KBM-7 (cell line): ENCODE measurements at regions not wholly inside any gene's neighbourhood (a gene's known extent, or its start where the extent isn't known, plus 50 kb on each side); places are given as distances from the start of the nearest gene placed in this dataset.
A peak's percentile ranks its signal among the peaks of the same experiment; 100 is the strongest.

Experiments
- DNase-seq: peaks from one replicate; pipeline ENCODE4 v3.0.0-alpha.2; 2015
- in situ Hi-C: fragments of 300-500 bp; cut with MboI; formaldehyde crosslinking; loops from 2 replicates; pipeline ENCODE4 v1.14.3; 2020; ENCODE audit warnings: low sequenced_read_pairs, low pct_unique_long_range_greater_than_20kb, mixed read lengths

GRCh38 chr18:25604894-25605597 is 253.1 kb upstream of the ZNF521 start:
- DNase-seq: no peak
- in situ Hi-C loops: no loop called here

- no peak for DNase-seq
- in situ Hi-C loops: no loop called here
Observed at GRCh38 chr18:25604196-25604893, 252.4 kb upstream of the ZNF521 start.

GRCh38 chr18:25599443-25599842 is 247.5 kb upstream of the ZNF521 start:
- in situ Hi-C loops: no loop called here
- DNase-seq: no peak

GRCh38 chr18:25597476-25597875 is 245.5 kb upstream of the ZNF521 start:
- no peak for DNase-seq
- in situ Hi-C loops: no loop called here

GRCh38 chr18:25595274-25596060 is 243.5 kb upstream of the ZNF521 start:
- in situ Hi-C loops: no loop called here
- DNase-seq: no peak

- no peak for DNase-seq
- in situ Hi-C loops: no loop called here
Observed at GRCh38 chr18:25594351-25594750, 242.4 kb upstream of the ZNF521 start.

GRCh38 chr18:25592804-25593360 is 240.9 kb upstream of the ZNF521 start:
- in situ Hi-C loops: no loop called here
- no peak for DNase-seq

- no peak for DNase-seq
- in situ Hi-C loops: no loop called here
Observed at GRCh38 chr18:25590456-25590855, 238.5 kb upstream of the ZNF521 start.

GRCh38 chr18:25587545-25587944 is 235.6 kb upstream of the ZNF521 start:
- in situ Hi-C loops: no loop called here
- DNase-seq: no peak

GRCh38 chr18:25568986-25569385 is 217.0 kb upstream of the ZNF521 start:
- DNase-seq: no peak
- in situ Hi-C loops: no loop called here

GRCh38 chr18:25563816-25564683 is 212.1 kb upstream of the ZNF521 start:
- in situ Hi-C loops: no loop called here
- no peak for DNase-seq

GRCh38 chr18:25563346-25563745 is 211.4 kb upstream of the ZNF521 start:
- in situ Hi-C loops: no loop called here
- no peak for DNase-seq

- peak; percentile 68 for DNase-seq
Observed at GRCh38 chr18:25561918-25562317, 210.0 kb upstream of the ZNF521 start.

GRCh38 chr18:25560369-25560768 is 208.4 kb upstream of the ZNF521 start:
- DNase-seq: no peak
- in situ Hi-C loops: no loop called here

More at GRCh38 chr18:25561918-25562317, 210.0 kb upstream of the ZNF521 start:
- in situ Hi-C loops: no loop called here

- in situ Hi-C loops: no loop called here
- peak; percentile 41 for DNase-seq
Observed at GRCh38 chr18:25557011-25557410, 205.0 kb upstream of the ZNF521 start.

- DNase-seq: no peak
- in situ Hi-C loops: no loop called here
Observed at GRCh38 chr18:25553631-25554263, 201.8 kb upstream of the ZNF521 start.

GRCh38 chr18:25544546-25545287 is 192.8 kb upstream of the ZNF521 start:
- in situ Hi-C loops: no loop called here
- peak; percentile 16 for DNase-seq
